ENCODE measurements at regions not wholly inside any gene's neighbourhood (a gene's known extent, or its start where the extent isn't known, plus 50 kb on each side); places are given as distances from the start of the nearest gene placed in this dataset.

DNA sequence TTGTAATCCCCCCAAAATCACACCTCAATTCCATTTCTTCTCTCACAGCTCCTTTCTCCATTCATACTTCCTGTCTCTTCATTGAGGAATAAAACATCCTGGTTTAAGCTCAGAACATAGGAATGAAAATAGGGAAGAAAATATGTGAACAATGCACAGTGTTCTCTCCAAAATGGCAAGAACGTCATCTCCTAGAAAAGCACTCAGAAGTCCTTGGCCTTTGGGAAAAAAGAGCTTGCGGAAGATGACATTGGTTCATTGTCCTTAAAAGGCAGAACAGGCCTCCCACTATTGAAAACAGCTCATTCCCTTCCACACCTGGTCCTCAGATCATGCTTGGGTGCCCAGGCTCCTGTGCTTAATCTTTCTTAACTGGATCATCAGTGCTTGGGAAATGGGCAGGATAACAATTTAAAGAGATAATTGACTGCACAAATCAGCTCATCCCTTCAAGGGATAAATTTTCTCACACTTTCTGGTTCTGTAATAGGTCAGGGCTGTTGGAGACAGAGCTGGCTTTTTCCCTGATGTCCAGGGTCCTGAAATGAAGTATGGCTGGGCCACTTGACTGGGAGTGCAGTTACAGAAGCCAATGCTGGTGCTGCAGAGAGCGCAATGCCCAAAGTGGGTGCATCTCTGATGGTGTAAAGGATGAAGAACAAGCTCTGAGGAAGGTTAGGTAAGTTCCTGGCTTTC lies 69.2 kb downstream of the MARCHF4 start:
- TF ChIP-seq, protein P1, sequence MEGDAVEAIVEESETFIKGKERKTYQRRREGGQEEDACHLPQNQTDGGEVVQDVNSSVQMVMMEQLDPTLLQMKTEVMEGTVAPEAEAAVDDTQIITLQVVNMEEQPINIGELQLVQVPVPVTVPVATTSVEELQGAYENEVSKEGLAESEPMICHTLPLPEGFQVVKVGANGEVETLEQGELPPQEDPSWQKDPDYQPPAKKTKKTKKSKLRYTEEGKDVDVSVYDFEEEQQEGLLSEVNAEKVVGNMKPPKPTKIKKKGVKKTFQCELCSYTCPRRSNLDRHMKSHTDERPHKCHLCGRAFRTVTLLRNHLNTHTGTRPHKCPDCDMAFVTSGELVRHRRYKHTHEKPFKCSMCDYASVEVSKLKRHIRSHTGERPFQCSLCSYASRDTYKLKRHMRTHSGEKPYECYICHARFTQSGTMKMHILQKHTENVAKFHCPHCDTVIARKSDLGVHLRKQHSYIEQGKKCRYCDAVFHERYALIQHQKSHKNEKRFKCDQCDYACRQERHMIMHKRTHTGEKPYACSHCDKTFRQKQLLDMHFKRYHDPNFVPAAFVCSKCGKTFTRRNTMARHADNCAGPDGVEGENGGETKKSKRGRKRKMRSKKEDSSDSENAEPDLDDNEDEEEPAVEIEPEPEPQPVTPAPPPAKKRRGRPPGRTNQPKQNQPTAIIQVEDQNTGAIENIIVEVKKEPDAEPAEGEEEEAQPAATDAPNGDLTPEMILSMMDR (conservative IDR thresholded peaks at IDR 0.05): no peak
- no peak for TF ChIP-seq ZFX (IDR thresholded peaks at IDR 0.05)
